ENCODE measurements at regions not wholly inside any gene's neighbourhood (a gene's known extent, or its start where the extent isn't known, plus 50 kb on each side); places are given as distances from the start of the nearest gene placed in this dataset.

- Histone ChIP-seq H3K27ac (ENCODE audit: low read depth, low read length) (no peak overlapping the region), H3K27me3 (ENCODE audit: control insufficient read depth in 1 of 2, insufficient read depth in 2 of 2, low read length in 2 of 2) (no peaks in the 10 kb centered on the region), H3K9ac (ENCODE audit: low read length) (no peak overlapping the region), H3K36me3 (ENCODE audit: insufficient read depth, low read length) (no peaks in the 10 kb centered on the region), H3K4me3 (ENCODE audit: low read depth in 1 of 2, low read length in 2 of 2) (no peak overlapping the region), H3K4me1 (ENCODE audit: insufficient read depth, low read length) (no peaks in the 10 kb centered on the region), H3K9me3 (ENCODE audit: low read length) (no peaks in the 10 kb centered on the region)
Measured at GRCh38 chr1:199665371-199665770, 362.1 kb upstream of the NR5A2 start.

GRCh38 chr1:199667089-199667488 lies 360.4 kb upstream of the NR5A2 start:
- H3K27ac ChIP-seq (ENCODE audit: low read depth, low read length), result no peak overlapping the region
- no peak overlapping the region for H3K9ac ChIP-seq (ENCODE audit: low read length)
- H3K4me1 ChIP-seq (ENCODE audit: insufficient read depth, low read length), result no peaks in the 10 kb centered on the region
- no peaks in the 10 kb centered on the region for H3K36me3 ChIP-seq (ENCODE audit: insufficient read depth, low read length)
- H3K9me3 ChIP-seq (ENCODE audit: low read length), result no peaks in the 10 kb centered on the region
- no peak overlapping the region for H3K4me3 ChIP-seq (ENCODE audit: low read depth in 1 of 2, low read length in 2 of 2)
- H3K27me3 ChIP-seq (ENCODE audit: control insufficient read depth in 1 of 2, insufficient read depth in 2 of 2, low read length in 2 of 2), result no peaks in the 10 kb centered on the region

- Histone ChIP-seq H3K9ac (ENCODE audit: low read length) (no peak overlapping the region), H3K4me1 (ENCODE audit: insufficient read depth, low read length) (no peaks in the 10 kb centered on the region), H3K4me3 (ENCODE audit: low read depth in 1 of 2, low read length in 2 of 2) (no peak overlapping the region), H3K9me3 (ENCODE audit: low read length) (no peaks in the 10 kb centered on the region), H3K27ac (ENCODE audit: low read depth, low read length) (no peak overlapping the region), H3K36me3 (ENCODE audit: insufficient read depth, low read length) (no peaks in the 10 kb centered on the region), H3K27me3 (ENCODE audit: control insufficient read depth in 1 of 2, insufficient read depth in 2 of 2, low read length in 2 of 2) (no peaks in the 10 kb centered on the region)
Measured at GRCh38 chr1:199669916-199670315, 357.6 kb upstream of the NR5A2 start.

GRCh38 chr1:199671684-199672083 lies 355.8 kb upstream of the NR5A2 start:
- no peak overlapping the region for H3K27ac ChIP-seq (ENCODE audit: low read depth, low read length)
- H3K4me1 ChIP-seq (ENCODE audit: insufficient read depth, low read length), result no peaks in the 10 kb centered on the region
- H3K9ac ChIP-seq (ENCODE audit: low read length), result no peak overlapping the region
- H3K27me3 ChIP-seq (ENCODE audit: control insufficient read depth in 1 of 2, insufficient read depth in 2 of 2, low read length in 2 of 2), result no peaks in the 10 kb centered on the region
- H3K36me3 ChIP-seq (ENCODE audit: insufficient read depth, low read length), result no peaks in the 10 kb centered on the region
- H3K9me3 ChIP-seq (ENCODE audit: low read length), result no peaks in the 10 kb centered on the region
- no peak overlapping the region for H3K4me3 ChIP-seq (ENCODE audit: low read depth in 1 of 2, low read length in 2 of 2)

GRCh38 chr1:199675937-199676336 lies 351.6 kb upstream of the NR5A2 start:
- Histone ChIP-seq H3K27ac (ENCODE audit: low read depth, low read length) (no peak overlapping the region), H3K9me3 (ENCODE audit: low read length) (no peaks in the 10 kb centered on the region), H3K4me1 (ENCODE audit: insufficient read depth, low read length) (no peaks in the 10 kb centered on the region), H3K9ac (ENCODE audit: low read length) (no peak overlapping the region), H3K27me3 (ENCODE audit: control insufficient read depth in 1 of 2, insufficient read depth in 2 of 2, low read length in 2 of 2) (no peaks in the 10 kb centered on the region), H3K36me3 (ENCODE audit: insufficient read depth, low read length) (no peaks in the 10 kb centered on the region), H3K4me3 (ENCODE audit: low read depth in 1 of 2, low read length in 2 of 2) (no peak overlapping the region)

- Histone ChIP-seq H3K9me3 (ENCODE audit: low read length) (no peaks in the 10 kb centered on the region), H3K4me1 (ENCODE audit: insufficient read depth, low read length) (no peaks in the 10 kb centered on the region)
Measured at GRCh38 chr1:199678771-199679170, 348.7 kb upstream of the NR5A2 start.

GRCh38 chr1:199682081-199682480 lies 345.4 kb upstream of the NR5A2 start:
- H3K4me3 ChIP-seq (ENCODE audit: low read depth in 1 of 2, low read length in 2 of 2), result no peak overlapping the region
- H3K9me3 ChIP-seq (ENCODE audit: low read length), result no peaks in the 10 kb centered on the region
- H3K9ac ChIP-seq (ENCODE audit: low read length), result no peak overlapping the region
- no peaks in the 10 kb centered on the region for H3K27me3 ChIP-seq (ENCODE audit: control insufficient read depth in 1 of 2, insufficient read depth in 2 of 2, low read length in 2 of 2)
- no peak overlapping the region for H3K27ac ChIP-seq (ENCODE audit: low read depth, low read length)
- no peaks in the 10 kb centered on the region for H3K4me1 ChIP-seq (ENCODE audit: insufficient read depth, low read length)
- no peaks in the 10 kb centered on the region for H3K36me3 ChIP-seq (ENCODE audit: insufficient read depth, low read length)

More at GRCh38 chr1:199678771-199679170, 348.7 kb upstream of the NR5A2 start:
- Histone ChIP-seq H3K9ac (ENCODE audit: low read length) (no peak overlapping the region), H3K4me3 (ENCODE audit: low read depth in 1 of 2, low read length in 2 of 2) (no peak overlapping the region), H3K36me3 (ENCODE audit: insufficient read depth, low read length) (no peaks in the 10 kb centered on the region), H3K27me3 (ENCODE audit: control insufficient read depth in 1 of 2, insufficient read depth in 2 of 2, low read length in 2 of 2) (no peaks in the 10 kb centered on the region), H3K27ac (ENCODE audit: low read depth, low read length) (no peak overlapping the region)

- no peaks in the 10 kb centered on the region for H3K4me1 ChIP-seq (ENCODE audit: insufficient read depth, low read length)
- no peaks in the 10 kb centered on the region for H3K27me3 ChIP-seq (ENCODE audit: control insufficient read depth in 1 of 2, insufficient read depth in 2 of 2, low read length in 2 of 2)
- H3K9me3 ChIP-seq (ENCODE audit: low read length), result no peaks in the 10 kb centered on the region
- H3K9ac ChIP-seq (ENCODE audit: low read length), result no peak overlapping the region
- no peak overlapping the region for H3K4me3 ChIP-seq (ENCODE audit: low read depth in 1 of 2, low read length in 2 of 2)
- no peak overlapping the region for H3K27ac ChIP-seq (ENCODE audit: low read depth, low read length)
- no peaks in the 10 kb centered on the region for H3K36me3 ChIP-seq (ENCODE audit: insufficient read depth, low read length)
Measured at GRCh38 chr1:199684686-199685273, 342.7 kb upstream of the NR5A2 start.

GRCh38 chr1:199685369-199685768 lies 342.1 kb upstream of the NR5A2 start:
- Histone ChIP-seq H3K4me3 (ENCODE audit: low read depth in 1 of 2, low read length in 2 of 2) (no peak overlapping the region), H3K27me3 (ENCODE audit: control insufficient read depth in 1 of 2, insufficient read depth in 2 of 2, low read length in 2 of 2) (no peaks in the 10 kb centered on the region), H3K9ac (ENCODE audit: low read length) (no peak overlapping the region), H3K27ac (ENCODE audit: low read depth, low read length) (no peak overlapping the region), H3K9me3 (ENCODE audit: low read length) (no peaks in the 10 kb centered on the region), H3K4me1 (ENCODE audit: insufficient read depth, low read length) (no peaks in the 10 kb centered on the region), H3K36me3 (ENCODE audit: insufficient read depth, low read length) (no peaks in the 10 kb centered on the region)

GRCh38 chr1:199687321-199687720 lies 340.2 kb upstream of the NR5A2 start:
- Histone ChIP-seq H3K36me3 (ENCODE audit: insufficient read depth, low read length) (no peaks in the 10 kb centered on the region), H3K4me3 (ENCODE audit: low read depth in 1 of 2, low read length in 2 of 2) (no peak overlapping the region), H3K9me3 (ENCODE audit: low read length) (no peaks in the 10 kb centered on the region), H3K4me1 (ENCODE audit: insufficient read depth, low read length) (no peaks in the 10 kb centered on the region), H3K27ac (ENCODE audit: low read depth, low read length) (no peak overlapping the region), H3K27me3 (ENCODE audit: control insufficient read depth in 1 of 2, insufficient read depth in 2 of 2, low read length in 2 of 2) (no peaks in the 10 kb centered on the region), H3K9ac (ENCODE audit: low read length) (no peak overlapping the region)

GRCh38 chr1:199688133-199688676 lies 339.3 kb upstream of the NR5A2 start:
- Histone ChIP-seq H3K36me3 (ENCODE audit: insufficient read depth, low read length) (no peaks in the 10 kb centered on the region), H3K27me3 (ENCODE audit: control insufficient read depth in 1 of 2, insufficient read depth in 2 of 2, low read length in 2 of 2) (no peaks in the 10 kb centered on the region), H3K9ac (ENCODE audit: low read length) (no peak overlapping the region), H3K4me3 (ENCODE audit: low read depth in 1 of 2, low read length in 2 of 2) (no peak overlapping the region), H3K9me3 (ENCODE audit: low read length) (no peaks in the 10 kb centered on the region), H3K4me1 (ENCODE audit: insufficient read depth, low read length) (no peaks in the 10 kb centered on the region), H3K27ac (ENCODE audit: low read depth, low read length) (no peak overlapping the region)

GRCh38 chr1:199688774-199689173 lies 338.7 kb upstream of the NR5A2 start:
- Histone ChIP-seq H3K4me3 (ENCODE audit: low read depth in 1 of 2, low read length in 2 of 2) (no peak overlapping the region), H3K27me3 (ENCODE audit: control insufficient read depth in 1 of 2, insufficient read depth in 2 of 2, low read length in 2 of 2) (no peaks in the 10 kb centered on the region), H3K27ac (ENCODE audit: low read depth, low read length) (no peak overlapping the region), H3K36me3 (ENCODE audit: insufficient read depth, low read length) (no peaks in the 10 kb centered on the region), H3K9me3 (ENCODE audit: low read length) (no peaks in the 10 kb centered on the region), H3K4me1 (ENCODE audit: insufficient read depth, low read length) (no peaks in the 10 kb centered on the region), H3K9ac (ENCODE audit: low read length) (no peak overlapping the region)

Measured in muscle layer of colon (tissue), 2 donors.